IMR-90 (cell line): ENCODE measurements at regions not wholly inside any gene's neighbourhood (a gene's known extent, or its start where the extent isn't known, plus 50 kb on each side); places are given as distances from the start of the nearest gene placed in this dataset.

Experiments
- ATAC-seq: fragments of 200-7000 bp; cut with Tn5 transposase; 2 replicates; pipeline ENCODE4 v1.9.1; 2020; ENCODE audit warnings: low read depth, mild to moderate bottlenecking, moderate library complexity
- BruUV-seq: library from RNA; stranded (reverse); fragments of 400-500 nt; replicated peaks from 2 replicates; lab custom pipeline; 2021; lab: Mats Ljungman, UMichigan
- CTCF ChIA-PET: fragments of 300-600 bp; formaldehyde crosslinking; extraction: SDS; loops from one replicate; lab custom pipeline; 2021; ENCODE audit warnings: antibody characterized with exemption; lab: Yijun Ruan, JAX
- POLR2A ChIA-PET: fragments of 300-600 bp; sonication (Branson Sonifier 250); formaldehyde crosslinking; loops from one replicate; lab custom pipeline; 2022; ENCODE audit warnings: antibody characterized with exemption; ENCODE audit not compliant: unreplicated experiment; lab: Charles Lee
- DNase-seq: peaks from one replicate; pipeline ENCODE4 v3.0.0; 2013
- H2AFZ ChIP-seq: replicated peaks from 2 replicates; pipeline ENCODE3; 2013; ENCODE audit warnings: low read length, mild to moderate bottlenecking; ENCODE audit not compliant: poor library complexity
- H2AK5ac ChIP-seq: 2 replicates; pipeline ENCODE4 v1.6.1; 2013; ENCODE audit warnings: low read depth, low read length, inconsistent platforms
- H2AK9ac ChIP-seq: replicated peaks from 2 replicates; pipeline ENCODE3; 2013; ENCODE audit warnings: mild to moderate bottlenecking, low read depth, low read length, moderate library complexity; ENCODE audit not compliant: poor library complexity
- H2BK120ac ChIP-seq: 2 replicates; pipeline ENCODE4 v1.6.1; 2013; ENCODE audit warnings: low read depth, low read length, inconsistent platforms
- H2BK15ac ChIP-seq: 3 replicates; pipeline ENCODE4 v1.6.1; 2013; ENCODE audit warnings: low read depth, low read length, inconsistent platforms
- H2BK20ac ChIP-seq: 2 replicates; pipeline ENCODE4 v1.6.1; 2013; ENCODE audit warnings: low read depth, mild to moderate bottlenecking, inconsistent platforms, low read length, moderate library complexity
- H2BK5ac ChIP-seq: 2 replicates; pipeline ENCODE4 v1.6.1; 2013; ENCODE audit warnings: mild to moderate bottlenecking, low read depth, low read length, inconsistent platforms; ENCODE audit not compliant: poor library complexity, severe bottlenecking
- H3K14ac ChIP-seq: replicated peaks from 2 replicates; pipeline ENCODE4 v1.6.1; 2013; ENCODE audit warnings: low read depth, low read length, inconsistent platforms
- H3K18ac ChIP-seq: 2 replicates; pipeline ENCODE4 v1.6.1; 2013; ENCODE audit warnings: low read depth, low read length, control low read depth
- H3K23ac ChIP-seq: 2 replicates; pipeline ENCODE4 v1.6.1; 2013; ENCODE audit warnings: low read depth, low read length, inconsistent platforms
- H3K27ac ChIP-seq: 2 replicates; pipeline ENCODE4 v1.5.1; 2013; ENCODE audit warnings: mild to moderate bottlenecking, control low read depth, low read length; ENCODE audit not compliant: insufficient read depth
- H3K27me3 ChIP-seq: 2 replicates; pipeline ENCODE4 v1.6.1; 2013; ENCODE audit warnings: low read length; ENCODE audit not compliant: control insufficient read depth, insufficient read depth
- H3K36me3 ChIP-seq: 2 replicates; pipeline ENCODE4 v1.6.1; 2013; ENCODE audit warnings: low read length, mixed read lengths; ENCODE audit not compliant: control insufficient read depth, insufficient read depth
- H3K4ac ChIP-seq: 2 replicates; pipeline ENCODE4 v1.6.1; 2013; ENCODE audit warnings: low read depth, low read length, inconsistent platforms
- H3K4me1 ChIP-seq: 2 replicates; pipeline ENCODE4 v1.6.1; 2013; ENCODE audit warnings: low read length, mixed read lengths; ENCODE audit not compliant: control insufficient read depth, insufficient read depth
- H3K4me2 ChIP-seq: 2 replicates; pipeline ENCODE4 v1.6.1; 2013; ENCODE audit warnings: low read depth, mild to moderate bottlenecking, control low read depth, low read length, moderate library complexity
- H3K4me3 ChIP-seq: 2 replicates; pipeline ENCODE4 v1.5.1; 2013; ENCODE audit warnings: low read depth, mild to moderate bottlenecking, control low read depth, low read length, moderate library complexity; ENCODE audit not compliant: insufficient read depth
- H3K56ac ChIP-seq: 2 replicates; pipeline ENCODE4 v1.6.1; 2013; ENCODE audit warnings: low read length, inconsistent platforms; ENCODE audit not compliant: insufficient read depth; ENCODE audit errors: extremely low read depth
- H3K79me1 ChIP-seq, 2 experiments: 2 replicates each; pipeline ENCODE4 v1.6.1; 2013; ENCODE audit warnings: low read length in 2 of 2, inconsistent platforms in 1 of 2, low read depth in 1 of 2
- H3K9ac ChIP-seq: 2 replicates; pipeline ENCODE4 v1.6.1; 2013; ENCODE audit warnings: low read depth, low read length, control low read depth
- H3K9me1 ChIP-seq: 2 replicates; pipeline ENCODE4 v1.6.1; 2013; ENCODE audit warnings: low read length, inconsistent platforms; ENCODE audit not compliant: insufficient read depth
- H3K9me3 ChIP-seq: 2 replicates; pipeline ENCODE4 v1.6.1; 2013; ENCODE audit warnings: low read length; ENCODE audit not compliant: control insufficient read depth, insufficient read depth
- H4K20me1 ChIP-seq: 2 replicates; pipeline ENCODE4 v1.6.1; 2013; ENCODE audit warnings: low read length, inconsistent platforms; ENCODE audit not compliant: insufficient read depth
- H4K5ac ChIP-seq: 2 replicates; pipeline ENCODE4 v1.6.1; 2013; ENCODE audit warnings: mild to moderate bottlenecking, low read depth, low read length, control low read depth
- H4K8ac ChIP-seq, 2 experiments: 2 replicates each; pipeline ENCODE4 v1.6.1; 2013; ENCODE audit warnings: low read depth in 2 of 2, low read length in 2 of 2, control low read depth in 1 of 2, inconsistent platforms in 1 of 2
- H4K91ac ChIP-seq: 2 replicates; pipeline ENCODE4 v1.6.1; 2013; ENCODE audit warnings: low read depth, low read length, inconsistent platforms; ENCODE audit not compliant: insufficient read depth
- CEBPB ChIP-seq: IDR thresholded peaks from 2 replicates; pipeline ENCODE4 v1.6.1; 2012; ENCODE audit warnings: low read depth, low read length, improper control_type of control experiment
- CHD1 ChIP-seq: IDR thresholded peaks from 2 replicates; pipeline ENCODE4 v1.6.1; 2012; ENCODE audit warnings: low read depth, low read length, improper control_type of control experiment
- FOS ChIP-seq: fragments of 150-350 bp; IDR thresholded peaks from 2 replicates; pipeline ENCODE4 v1.6.1; 2016; ENCODE audit warnings: low read depth, low read length
- MAZ ChIP-seq: IDR thresholded peaks from 2 replicates; pipeline ENCODE4 v1.6.1; 2012; ENCODE audit warnings: low read depth, mild to moderate bottlenecking, low read length, improper control_type of control experiment, moderate library complexity, borderline replicate concordance
- NFE2L2 ChIP-seq: fragments of 150-350 bp; IDR thresholded peaks from 2 replicates; pipeline ENCODE4 v1.6.1; 2016; ENCODE audit warnings: low read depth, mild to moderate bottlenecking, low read length
- WGBS, 2 experiments: methylation state at CpG; one replicate each; pipeline versions ENCODE4 v1.1.5 to v1.1.7; 2013; ENCODE audit warnings: missing lambda C conversion rate in 2 of 2; ENCODE audit not compliant: insufficient read length in 1 of 2; ENCODE audit errors: extremely low coverage in 2 of 2; 5-methylcytosine and 5-hydroxymethylcytosine counted together
- dilution Hi-C: fragments of 300-500 bp; cut with HindIII; formaldehyde crosslinking; loops from one replicate; pipeline ENCODE4 v1.14.3; 2018; ENCODE audit warnings: low sequenced_read_pairs; ENCODE audit not compliant: unreplicated experiment
- in situ Hi-C: fragments of 300-500 bp; cut with MboI; formaldehyde crosslinking; loops from 3 replicates; pipeline ENCODE4 v1.14.3; 2019; ENCODE audit warnings: low sequenced_read_pairs, inconsistent platforms, mixed read lengths
- intact Hi-C: fragments of 100-400 bp; cut with micrococcal nuclease; formaldehyde crosslinking; loops from 2 replicates; pipeline ENCODE4 v1.10.0; 2022

DNA sequence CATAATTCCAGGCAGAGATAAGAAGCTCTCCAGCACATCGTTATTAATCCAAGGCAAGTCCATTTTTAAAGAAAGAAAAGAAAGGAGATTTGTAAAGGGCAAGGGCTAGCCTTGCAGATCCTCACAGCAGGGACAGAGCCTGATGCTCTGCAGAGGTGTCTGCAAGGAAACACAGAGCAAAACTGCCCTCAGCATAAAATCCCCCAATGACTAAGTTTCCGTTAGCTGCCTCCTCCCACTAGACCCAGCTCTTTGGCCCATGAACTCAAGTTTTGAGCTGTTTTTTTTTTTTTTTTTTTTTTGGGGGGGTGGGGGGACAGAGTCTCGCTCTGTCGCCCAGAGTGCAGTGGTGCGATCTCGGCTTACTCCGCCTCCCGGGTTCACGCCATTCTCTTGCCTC, 300.7 kb downstream of the MTERF1 start:
- Histone ChIP-seq H3K4me1 (no peaks in the 10 kb centered on the region), H3K4me3 (no peak overlapping the region), H2AK5ac (no peak overlapping the region), H3K79me1 (no peaks in the 10 kb centered on the region), H3K4ac (no peak overlapping the region), H4K5ac (no peak overlapping the region), H3K27ac (no peak overlapping the region), H2BK5ac (no peak overlapping the region), H3K27me3 (no peaks in the 10 kb centered on the region), H2BK15ac (no peak overlapping the region), H2AK9ac (no peak overlapping the region), H3K36me3 (no peaks in the 10 kb centered on the region), H4K20me1 (no peaks in the 10 kb centered on the region), H3K18ac (no peak overlapping the region), H3K23ac (no peak overlapping the region), H3K9me3 (no peaks in the 10 kb centered on the region), H4K91ac (no peak overlapping the region), H2AFZ (no peak overlapping the region), H2BK120ac (no peak overlapping the region), H3K14ac (no peak overlapping the region), H3K9me1 (no peaks in the 10 kb centered on the region), H3K56ac (no peak overlapping the region), H3K9ac (no peak overlapping the region), H4K8ac (no peak overlapping the region), H3K4me2 (no peak overlapping the region), H2BK20ac (no peak overlapping the region)
- in situ Hi-C loops: no loop called here
- WGBS, 2 experiments: no CpG with 5 or more reads among the region's 9 CpGs
- no TSS peak for BruUV-seq
- TF ChIP-seq FOS: no peak
- no peak for TF ChIP-seq CEBPB
- no peak for TF ChIP-seq MAZ
- TF ChIP-seq CHD1: no peak
- no peak for TF ChIP-seq NFE2L2
- dilution Hi-C loops: no loop called here
- intact Hi-C loops: no loop called here
- POLR2A ChIA-PET: no interaction called here
- no peak for DNase-seq
- CTCF ChIA-PET: no interaction called here
- ATAC-seq: no peak
